A549 (cell line): ENCODE measurements at regions not wholly inside any gene's neighbourhood (a gene's known extent, or its start where the extent isn't known, plus 50 kb on each side); places are given as distances from the start of the nearest gene placed in this dataset.

Experiments used
- CBX8 ChIP-seq: fragments of 200-600 bp; sonication (generic); IDR thresholded peaks from 2 replicates; pipeline ENCODE4 v1.6.1; 2016
- CEBPB ChIP-seq, 2 experiments: fragments of >200 bp in 1 of 2; sonication (Bioruptor Twin) in 1 of 2; formaldehyde crosslinking in 1 of 2; IDR thresholded peaks; 2 replicates each; pipeline ENCODE4 v1.6.1; 2012 to 2016
- CHD2 ChIP-seq: fragments of 150-350 bp; IDR thresholded peaks from 2 replicates; pipeline ENCODE4 v1.6.1; 2014; ENCODE audit warnings: low read length; ENCODE audit not compliant: partially characterized antibody
- JUN ChIP-seq, 2 experiments: fragments of >200 bp; sonication (Bioruptor Twin); formaldehyde crosslinking; IDR thresholded peaks; 2 replicates in 1 of 2; 3 replicates in 1 of 2; pipeline ENCODE4 v1.6.1; 2016 to 2017
- KDM5A ChIP-seq: fragments of 200-600 bp; sonication (generic); IDR thresholded peaks from 2 replicates; pipeline ENCODE4 v1.6.1; 2016; ENCODE audit warnings: antibody characterized with exemption, mild to moderate bottlenecking
- MAFK ChIP-seq: fragments of 450-650 bp; IDR thresholded peaks from 2 replicates; pipeline ENCODE4 v1.6.1; 2014; ENCODE audit not compliant: partially characterized antibody
- PHF8 ChIP-seq: fragments of 200-600 bp; sonication (generic); IDR thresholded peaks from 2 replicates; pipeline ENCODE4 v1.6.1; 2016; ENCODE audit warnings: low read depth, mild to moderate bottlenecking, antibody characterized with exemption, moderate library complexity, borderline replicate concordance
- POLR2A ChIP-seq: IDR thresholded peaks from 2 replicates; pipeline ENCODE4 v1.6.1; 2012; ENCODE audit warnings: mild to moderate bottlenecking, low read length
- SMC3 ChIP-seq: fragments of >200 bp; sonication (Bioruptor Twin); formaldehyde crosslinking; IDR thresholded peaks from 3 replicates; pipeline ENCODE4 v1.6.1; 2018; ENCODE audit warnings: inconsistent platforms
- TP53 ChIP-seq: fragments of 250-450 bp; sonication (Bioruptor Pico); IDR thresholded peaks from 2 replicates; pipeline ENCODE4 v1.5.0; 2021; ENCODE audit warnings: mild to moderate bottlenecking, moderate library complexity
- TF ChIP-seq, protein P1 (sequence below): fragments of 200-600 bp; sonication (generic); IDR thresholded peaks from 2 replicates; pipeline ENCODE4 v1.6.1; 2016; ENCODE audit warnings: antibody characterized with exemption, mild to moderate bottlenecking, moderate library complexity
- TF ChIP-seq, protein P2 (sequence below): IDR thresholded peaks from 2 replicates; pipeline ENCODE4 v1.6.1; 2012
- TF ChIP-seq, protein P3 (sequence below): fragments of 150-350 bp; IDR thresholded peaks from 2 replicates; pipeline ENCODE4 v1.6.1; 2014; ENCODE audit warnings: low read depth, mild to moderate bottlenecking, low read length
- TF ChIP-seq, protein P4 (sequence below): fragments of >200 bp; sonication (Bioruptor Twin); formaldehyde crosslinking; IDR thresholded peaks from 3 replicates; pipeline ENCODE4 v1.5.1; 2016

DNA sequence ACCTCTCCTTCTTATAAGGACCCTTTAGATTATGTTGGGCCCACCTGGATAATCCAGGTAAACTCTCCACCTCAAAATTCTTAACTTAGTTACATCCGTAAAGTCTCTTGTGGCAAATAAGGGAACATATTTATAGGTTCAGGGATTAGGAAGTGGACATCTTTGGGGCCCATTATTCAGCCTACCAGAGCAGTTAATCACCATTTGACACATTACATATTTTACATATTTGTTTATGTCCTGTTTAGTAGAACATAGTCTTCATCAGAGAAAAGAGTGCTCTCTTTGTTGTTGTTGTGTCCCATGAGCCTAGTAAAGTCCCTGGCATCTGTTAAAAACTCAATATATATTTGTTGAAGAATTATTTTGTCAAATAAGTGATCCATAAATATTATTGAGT is 134.0 kb upstream of the SPATS2L start:
- TF ChIP-seq CHD2 (no peak), CEBPB (IDR thresholded peaks at IDR 0.05) (no peak), PHF8 (no peak), SMC3 (no peak), POLR2A (no peak), JUN (IDR thresholded peaks at IDR 0.05) (no peak), KDM5A (no peak), TP53 (no peak), MAFK (no peak), CBX8 (no peak)
- TF ChIP-seq, protein P1, sequence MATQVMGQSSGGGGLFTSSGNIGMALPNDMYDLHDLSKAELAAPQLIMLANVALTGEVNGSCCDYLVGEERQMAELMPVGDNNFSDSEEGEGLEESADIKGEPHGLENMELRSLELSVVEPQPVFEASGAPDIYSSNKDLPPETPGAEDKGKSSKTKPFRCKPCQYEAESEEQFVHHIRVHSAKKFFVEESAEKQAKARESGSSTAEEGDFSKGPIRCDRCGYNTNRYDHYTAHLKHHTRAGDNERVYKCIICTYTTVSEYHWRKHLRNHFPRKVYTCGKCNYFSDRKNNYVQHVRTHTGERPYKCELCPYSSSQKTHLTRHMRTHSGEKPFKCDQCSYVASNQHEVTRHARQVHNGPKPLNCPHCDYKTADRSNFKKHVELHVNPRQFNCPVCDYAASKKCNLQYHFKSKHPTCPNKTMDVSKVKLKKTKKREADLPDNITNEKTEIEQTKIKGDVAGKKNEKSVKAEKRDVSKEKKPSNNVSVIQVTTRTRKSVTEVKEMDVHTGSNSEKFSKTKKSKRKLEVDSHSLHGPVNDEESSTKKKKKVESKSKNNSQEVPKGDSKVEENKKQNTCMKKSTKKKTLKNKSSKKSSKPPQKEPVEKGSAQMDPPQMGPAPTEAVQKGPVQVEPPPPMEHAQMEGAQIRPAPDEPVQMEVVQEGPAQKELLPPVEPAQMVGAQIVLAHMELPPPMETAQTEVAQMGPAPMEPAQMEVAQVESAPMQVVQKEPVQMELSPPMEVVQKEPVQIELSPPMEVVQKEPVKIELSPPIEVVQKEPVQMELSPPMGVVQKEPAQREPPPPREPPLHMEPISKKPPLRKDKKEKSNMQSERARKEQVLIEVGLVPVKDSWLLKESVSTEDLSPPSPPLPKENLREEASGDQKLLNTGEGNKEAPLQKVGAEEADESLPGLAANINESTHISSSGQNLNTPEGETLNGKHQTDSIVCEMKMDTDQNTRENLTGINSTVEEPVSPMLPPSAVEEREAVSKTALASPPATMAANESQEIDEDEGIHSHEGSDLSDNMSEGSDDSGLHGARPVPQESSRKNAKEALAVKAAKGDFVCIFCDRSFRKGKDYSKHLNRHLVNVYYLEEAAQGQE: no peak
- TF ChIP-seq, protein P2, sequence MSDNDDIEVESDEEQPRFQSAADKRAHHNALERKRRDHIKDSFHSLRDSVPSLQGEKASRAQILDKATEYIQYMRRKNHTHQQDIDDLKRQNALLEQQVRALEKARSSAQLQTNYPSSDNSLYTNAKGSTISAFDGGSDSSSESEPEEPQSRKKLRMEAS: no peak
- TF ChIP-seq, protein P3, sequence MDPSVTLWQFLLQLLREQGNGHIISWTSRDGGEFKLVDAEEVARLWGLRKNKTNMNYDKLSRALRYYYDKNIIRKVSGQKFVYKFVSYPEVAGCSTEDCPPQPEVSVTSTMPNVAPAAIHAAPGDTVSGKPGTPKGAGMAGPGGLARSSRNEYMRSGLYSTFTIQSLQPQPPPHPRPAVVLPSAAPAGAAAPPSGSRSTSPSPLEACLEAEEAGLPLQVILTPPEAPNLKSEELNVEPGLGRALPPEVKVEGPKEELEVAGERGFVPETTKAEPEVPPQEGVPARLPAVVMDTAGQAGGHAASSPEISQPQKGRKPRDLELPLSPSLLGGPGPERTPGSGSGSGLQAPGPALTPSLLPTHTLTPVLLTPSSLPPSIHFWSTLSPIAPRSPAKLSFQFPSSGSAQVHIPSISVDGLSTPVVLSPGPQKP: no peak
- TF ChIP-seq, protein P4, sequence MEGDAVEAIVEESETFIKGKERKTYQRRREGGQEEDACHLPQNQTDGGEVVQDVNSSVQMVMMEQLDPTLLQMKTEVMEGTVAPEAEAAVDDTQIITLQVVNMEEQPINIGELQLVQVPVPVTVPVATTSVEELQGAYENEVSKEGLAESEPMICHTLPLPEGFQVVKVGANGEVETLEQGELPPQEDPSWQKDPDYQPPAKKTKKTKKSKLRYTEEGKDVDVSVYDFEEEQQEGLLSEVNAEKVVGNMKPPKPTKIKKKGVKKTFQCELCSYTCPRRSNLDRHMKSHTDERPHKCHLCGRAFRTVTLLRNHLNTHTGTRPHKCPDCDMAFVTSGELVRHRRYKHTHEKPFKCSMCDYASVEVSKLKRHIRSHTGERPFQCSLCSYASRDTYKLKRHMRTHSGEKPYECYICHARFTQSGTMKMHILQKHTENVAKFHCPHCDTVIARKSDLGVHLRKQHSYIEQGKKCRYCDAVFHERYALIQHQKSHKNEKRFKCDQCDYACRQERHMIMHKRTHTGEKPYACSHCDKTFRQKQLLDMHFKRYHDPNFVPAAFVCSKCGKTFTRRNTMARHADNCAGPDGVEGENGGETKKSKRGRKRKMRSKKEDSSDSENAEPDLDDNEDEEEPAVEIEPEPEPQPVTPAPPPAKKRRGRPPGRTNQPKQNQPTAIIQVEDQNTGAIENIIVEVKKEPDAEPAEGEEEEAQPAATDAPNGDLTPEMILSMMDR: no peak
